Uterus (tissue), 3 donors: ENCODE measurements at regions not wholly inside any gene's neighbourhood (a gene's known extent, or its start where the extent isn't known, plus 50 kb on each side); places are given as distances from the start of the nearest gene placed in this dataset.

Source experiments
- DNase-seq, 2 donors: peaks; one replicate each; pipeline ENCODE4 v3.0.0-alpha.2; 2019 to 2020
- H3K27ac ChIP-seq, 2 donors: fragments of 200-600 bp; sonication (generic); 1 replicate in 1 of 2; 2 replicates in 1 of 2; pipeline ENCODE4 v1.5.1; 2016 to 2018
- H3K27me3 ChIP-seq, 2 donors: fragments of 200-600 bp; sonication (generic); one replicate each; pipeline ENCODE4 v1.5.1; 2018 to 2019; ENCODE audit warnings: control low read depth in 1 of 2
- H3K36me3 ChIP-seq, 2 donors: fragments of 200-600 bp; sonication (generic); one replicate each; pipeline ENCODE4 v1.5.1; 2019; ENCODE audit warnings: control low read depth in 1 of 2
- H3K4me1 ChIP-seq, 2 donors: fragments of 200-600 bp; sonication (generic); one replicate each; pipeline ENCODE4 v1.5.1; 2018 to 2019; ENCODE audit warnings: control low read depth in 1 of 2
- H3K4me3 ChIP-seq, 2 donors: fragments of 200-600 bp; sonication (generic); 1 replicate in 1 of 2; 2 replicates in 1 of 2; pipeline ENCODE4 v1.5.1; 2018 to 2019; ENCODE audit warnings: mild to moderate bottlenecking in 1 of 2
- H3K9me3 ChIP-seq, 2 donors: fragments of 200-600 bp; sonication (generic); one replicate each; pipeline ENCODE4 v1.5.1; 2019; ENCODE audit warnings: control low read depth in 1 of 2
- CTCF ChIP-seq, 4 experiments: fragments of 200-600 bp in 2 of 4; fragments of 450-650 bp in 2 of 4; sonication (generic) in 2 of 4; IDR thresholded peaks; one replicate each; pipeline ENCODE4 v1.5.1; 2016 to 2019; ENCODE audit warnings: antibody characterized with exemption in 4 of 4, mild to moderate bottlenecking in 2 of 4, moderate library complexity in 1 of 4
- POLR2A ChIP-seq, 2 donors: fragments of 450-650 bp; IDR thresholded peaks; one replicate each; pipeline ENCODE4 v1.6.1; 2016; ENCODE audit warnings: antibody characterized with exemption in 2 of 2, mild to moderate bottlenecking in 1 of 2, moderate library complexity in 1 of 2
- intact Hi-C: fragments of 100-400 bp; cut with DNase I; formaldehyde crosslinking; loops from one replicate; pipeline ENCODE4 v1.15.1; 2023; ENCODE audit warnings: low total_unique reads
- donor health status: DM: yes; HTN: yes; CAD: no.

- peaks cover 0 to 10% of the 10 kb centered on the region in 2 donors for H3K27me3 ChIP-seq
- no peaks in the 10 kb centered on the region for H3K9me3 ChIP-seq
- no peak overlapping the region for H3K4me3 ChIP-seq
- H3K27ac ChIP-seq = no peak overlapping the region
- no peak for DNase-seq
- TF ChIP-seq CTCF (IDR thresholded peaks at IDR 0.05) (no peak), POLR2A (IDR thresholded peaks at IDR 0.05) (no peak)
- no peaks in the 10 kb centered on the region for H3K36me3 ChIP-seq
- intact Hi-C loops = no loop called here
- no peaks in the 10 kb centered on the region for H3K4me1 ChIP-seq
Measured at GRCh38 chrX:107507744-107508117, 58.3 kb downstream of the FRMPD3 start.

GRCh38 chrX:107508925-107509324, 59.5 kb downstream of the FRMPD3 start:
- no peaks in the 10 kb centered on the region for H3K36me3 ChIP-seq
- H3K27ac ChIP-seq = no peak overlapping the region
- peaks cover 0 to 10% of the 10 kb centered on the region in 2 donors for H3K27me3 ChIP-seq
- TF ChIP-seq CTCF (IDR thresholded peaks at IDR 0.05) (no peak), POLR2A (IDR thresholded peaks at IDR 0.05) (no peak)
- no peaks in the 10 kb centered on the region for H3K4me1 ChIP-seq
- no peaks in the 10 kb centered on the region for H3K9me3 ChIP-seq
- intact Hi-C loops = no loop called here
- no peak overlapping the region for H3K4me3 ChIP-seq
- DNase-seq = no peak

- Histone ChIP-seq H3K27me3 (no peaks in the 10 kb centered on the region), H3K27ac (no peak overlapping the region), H3K4me1 (no peaks in the 10 kb centered on the region), H3K4me3 (no peak overlapping the region), H3K36me3 (no peaks in the 10 kb centered on the region), H3K9me3 (no peaks in the 10 kb centered on the region)
- no peak for DNase-seq
- TF ChIP-seq CTCF (IDR thresholded peaks at IDR 0.05) (no peak), POLR2A (IDR thresholded peaks at IDR 0.05) (no peak)
- intact Hi-C loops = no loop called here
Measured at GRCh38 chrX:107514944-107515343, 65.5 kb downstream of the FRMPD3 start.

GRCh38 chrX:107521877-107522586, 72.6 kb downstream of the FRMPD3 start:
- no peak overlapping the region for H3K27ac ChIP-seq
- H3K36me3 ChIP-seq = no peaks in the 10 kb centered on the region
- H3K9me3 ChIP-seq = no peaks in the 10 kb centered on the region
- TF ChIP-seq CTCF (IDR thresholded peaks at IDR 0.05) = no peak
- no peak for TF ChIP-seq POLR2A (IDR thresholded peaks at IDR 0.05)
- DNase-seq = no peak
- no peaks in the 10 kb centered on the region for H3K4me1 ChIP-seq
- no peak overlapping the region for H3K4me3 ChIP-seq
- H3K27me3 ChIP-seq = no peaks in the 10 kb centered on the region
- intact Hi-C loops = no loop called here

GRCh38 chrX:107522901-107523300, 73.4 kb downstream of the FRMPD3 start:
- Histone ChIP-seq H3K4me3 (no peak overlapping the region), H3K27me3 (no peaks in the 10 kb centered on the region), H3K4me1 (no peaks in the 10 kb centered on the region), H3K27ac (no peak overlapping the region), H3K9me3 (no peaks in the 10 kb centered on the region), H3K36me3 (no peaks in the 10 kb centered on the region)
- intact Hi-C loops = no loop called here
- TF ChIP-seq CTCF (IDR thresholded peaks at IDR 0.05) (no peak), POLR2A (IDR thresholded peaks at IDR 0.05) (no peak)
- DNase-seq = no peak
